ENCODE measurements at regions not wholly inside any gene's neighbourhood (a gene's known extent, or its start where the extent isn't known, plus 50 kb on each side); places are given as distances from the start of the nearest gene placed in this dataset.

DNA sequence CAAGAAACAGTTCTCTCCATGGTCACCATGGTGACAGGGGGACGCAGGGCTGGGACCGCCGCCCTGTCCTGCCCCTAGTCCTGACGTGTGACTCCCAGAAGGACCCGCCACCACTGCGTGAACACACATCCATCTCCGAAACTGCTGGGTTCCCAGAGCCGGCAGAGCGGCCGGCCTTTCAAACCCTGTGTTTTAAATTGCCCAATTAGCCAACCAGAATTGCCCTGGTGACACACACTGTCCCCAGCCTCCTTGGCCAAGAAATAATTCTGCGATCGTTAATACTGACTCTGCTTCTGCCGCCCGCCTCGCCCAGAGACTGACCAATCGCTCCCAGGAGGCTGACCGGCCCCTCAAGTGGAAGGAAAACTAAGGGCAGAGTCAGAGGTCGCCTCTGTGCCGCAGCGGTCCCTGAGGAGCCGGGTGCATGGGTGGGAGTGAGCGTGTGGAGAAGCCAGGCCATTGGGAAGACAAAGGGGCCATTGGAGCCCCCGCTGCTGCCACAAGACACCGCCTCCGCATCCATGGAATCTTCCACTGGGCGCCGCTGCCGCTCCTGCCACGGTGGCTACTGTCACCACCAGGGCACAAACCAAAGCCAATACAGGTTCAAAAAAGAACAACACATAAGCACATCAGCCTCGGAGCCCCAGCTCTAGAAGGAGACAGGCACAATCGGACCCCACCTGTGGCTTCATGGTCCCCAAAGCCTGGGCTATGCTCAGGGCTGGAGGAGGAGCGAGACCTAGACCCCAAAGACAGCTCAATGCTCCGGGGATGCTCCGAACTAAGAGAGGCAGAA is 273.2 kb downstream of the NPHP4 start:
- no peak for DNase-seq (ENCODE audit: low read depth)
- TF ChIP-seq, protein P1, sequence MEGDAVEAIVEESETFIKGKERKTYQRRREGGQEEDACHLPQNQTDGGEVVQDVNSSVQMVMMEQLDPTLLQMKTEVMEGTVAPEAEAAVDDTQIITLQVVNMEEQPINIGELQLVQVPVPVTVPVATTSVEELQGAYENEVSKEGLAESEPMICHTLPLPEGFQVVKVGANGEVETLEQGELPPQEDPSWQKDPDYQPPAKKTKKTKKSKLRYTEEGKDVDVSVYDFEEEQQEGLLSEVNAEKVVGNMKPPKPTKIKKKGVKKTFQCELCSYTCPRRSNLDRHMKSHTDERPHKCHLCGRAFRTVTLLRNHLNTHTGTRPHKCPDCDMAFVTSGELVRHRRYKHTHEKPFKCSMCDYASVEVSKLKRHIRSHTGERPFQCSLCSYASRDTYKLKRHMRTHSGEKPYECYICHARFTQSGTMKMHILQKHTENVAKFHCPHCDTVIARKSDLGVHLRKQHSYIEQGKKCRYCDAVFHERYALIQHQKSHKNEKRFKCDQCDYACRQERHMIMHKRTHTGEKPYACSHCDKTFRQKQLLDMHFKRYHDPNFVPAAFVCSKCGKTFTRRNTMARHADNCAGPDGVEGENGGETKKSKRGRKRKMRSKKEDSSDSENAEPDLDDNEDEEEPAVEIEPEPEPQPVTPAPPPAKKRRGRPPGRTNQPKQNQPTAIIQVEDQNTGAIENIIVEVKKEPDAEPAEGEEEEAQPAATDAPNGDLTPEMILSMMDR (IDR thresholded peaks at IDR 0.05; ENCODE audit: control insufficient read depth, insufficient read depth, low read depth, low read length, missing control alignments), result no peak
- no peak overlapping the region for H3K4me3 ChIP-seq (ENCODE audit: control insufficient read depth, low read depth, low read length)

DNA sequence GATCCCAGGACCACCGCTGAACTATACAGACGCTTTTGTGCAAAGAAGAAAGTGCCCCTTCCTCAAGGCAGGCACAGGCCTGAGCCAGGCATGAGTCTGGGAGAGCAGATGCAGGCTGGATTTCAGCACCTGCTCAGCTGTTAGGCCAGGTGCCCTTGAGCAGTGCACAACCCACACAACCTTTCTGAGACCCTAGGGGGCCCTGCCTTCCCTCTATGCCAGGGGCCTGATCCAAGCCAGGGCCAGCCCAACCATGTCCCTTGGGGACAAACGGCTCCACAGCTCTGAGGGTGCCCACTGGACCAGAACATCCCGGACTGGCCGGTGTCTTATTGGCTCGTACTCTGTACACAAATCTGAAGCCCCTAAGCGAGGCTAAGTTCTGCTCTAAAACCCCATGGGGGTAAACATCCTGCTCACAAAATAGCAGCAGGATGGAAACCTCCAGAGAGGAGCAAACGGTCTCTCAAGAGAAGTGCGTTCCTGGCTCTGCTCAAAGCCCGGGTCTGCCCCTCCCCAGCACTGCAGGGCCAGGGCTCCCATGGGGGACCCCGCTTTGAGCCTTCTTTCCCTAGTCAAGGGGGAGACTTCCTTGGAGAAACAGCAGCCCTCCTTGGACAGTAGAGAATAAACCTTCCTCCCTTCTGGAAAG is 275.1 kb downstream of the NPHP4 start:
- no peak for DNase-seq (ENCODE audit: low read depth)
- no peak overlapping the region for H3K4me3 ChIP-seq (ENCODE audit: control insufficient read depth, low read depth, low read length)
- TF ChIP-seq, protein P1 (IDR thresholded peaks at IDR 0.05; ENCODE audit: control insufficient read depth, insufficient read depth, low read depth, low read length, missing control alignments), result no peak

DNA sequence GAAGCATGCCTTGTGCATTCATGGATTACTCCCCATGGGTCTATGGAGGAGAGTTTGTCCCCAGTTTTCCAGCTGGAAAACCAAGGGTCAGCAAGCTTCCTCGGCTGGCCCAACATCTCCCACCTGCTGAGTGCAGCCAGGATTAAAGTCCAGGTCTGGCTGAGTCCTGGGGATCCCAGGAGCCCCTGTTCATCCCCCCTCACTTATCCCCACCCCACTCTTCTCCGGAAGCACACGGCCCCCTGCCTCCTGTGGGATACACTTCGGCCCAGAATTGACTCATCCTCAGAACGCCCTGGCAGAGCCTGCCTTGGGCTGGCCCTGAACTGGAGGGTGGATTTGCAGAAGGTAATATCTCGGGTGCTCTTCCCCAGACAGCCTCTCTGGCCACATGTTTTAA is 276.1 kb downstream of the NPHP4 start:
- TF ChIP-seq, protein P1 (IDR thresholded peaks at IDR 0.05; ENCODE audit: control insufficient read depth, insufficient read depth, low read depth, low read length, missing control alignments), result no peak

DNA sequence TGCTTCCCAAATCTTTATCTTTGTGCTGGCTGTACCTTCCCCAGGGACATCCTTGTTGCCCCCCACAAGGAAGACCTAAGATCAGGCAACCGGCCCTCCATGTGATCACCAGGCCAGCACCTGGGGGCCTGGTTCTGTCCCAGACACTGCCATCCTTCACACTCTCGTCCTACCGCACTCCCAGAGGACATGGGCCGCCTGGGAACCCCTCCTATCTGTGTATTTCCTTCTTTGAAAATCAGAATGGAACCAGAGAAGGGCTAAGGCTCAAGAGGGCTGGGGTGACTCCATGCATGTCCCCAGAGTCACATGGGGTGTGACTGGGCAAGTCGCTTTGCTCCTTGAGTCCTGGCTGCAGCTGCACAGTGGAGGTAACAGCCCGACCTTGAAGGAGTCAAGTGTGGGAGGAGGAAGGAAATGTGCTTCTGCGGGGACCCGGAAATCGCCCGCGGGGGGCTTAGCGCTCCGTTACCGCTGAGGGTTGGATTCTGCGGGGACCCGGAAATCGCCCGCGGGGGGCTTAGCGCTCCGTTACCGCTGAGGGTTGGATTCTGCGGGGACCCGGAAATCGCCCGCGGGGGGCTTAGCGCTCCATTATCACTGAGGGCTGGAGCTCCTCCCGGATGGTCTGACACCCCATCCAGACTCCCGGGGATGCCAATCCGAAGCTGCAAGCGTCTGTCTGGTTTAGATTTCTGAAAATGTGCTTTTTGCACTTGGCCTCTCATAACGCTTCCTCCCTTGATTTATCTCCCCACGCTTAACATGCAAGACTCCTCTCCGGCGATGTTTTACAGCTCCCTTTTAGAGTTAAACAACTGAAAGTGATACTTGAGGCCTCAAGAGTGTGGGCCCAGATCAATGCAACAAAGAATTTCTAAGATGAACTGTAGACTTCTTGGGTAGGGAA is 278.9 kb downstream of the NPHP4 start:
- H3K4me3 ChIP-seq (ENCODE audit: control insufficient read depth, low read depth, low read length), result no peak overlapping the region
- DNase-seq (ENCODE audit: low read depth), result no peak
- TF ChIP-seq, protein P1 (IDR thresholded peaks at IDR 0.05; ENCODE audit: control insufficient read depth, insufficient read depth, low read depth, low read length, missing control alignments), result no peak

More for the DNA sequence above, 276.1 kb downstream of the NPHP4 start:
- no peak overlapping the region for H3K4me3 ChIP-seq (ENCODE audit: control insufficient read depth, low read depth, low read length)
- DNase-seq (ENCODE audit: low read depth), result no peak

DNA sequence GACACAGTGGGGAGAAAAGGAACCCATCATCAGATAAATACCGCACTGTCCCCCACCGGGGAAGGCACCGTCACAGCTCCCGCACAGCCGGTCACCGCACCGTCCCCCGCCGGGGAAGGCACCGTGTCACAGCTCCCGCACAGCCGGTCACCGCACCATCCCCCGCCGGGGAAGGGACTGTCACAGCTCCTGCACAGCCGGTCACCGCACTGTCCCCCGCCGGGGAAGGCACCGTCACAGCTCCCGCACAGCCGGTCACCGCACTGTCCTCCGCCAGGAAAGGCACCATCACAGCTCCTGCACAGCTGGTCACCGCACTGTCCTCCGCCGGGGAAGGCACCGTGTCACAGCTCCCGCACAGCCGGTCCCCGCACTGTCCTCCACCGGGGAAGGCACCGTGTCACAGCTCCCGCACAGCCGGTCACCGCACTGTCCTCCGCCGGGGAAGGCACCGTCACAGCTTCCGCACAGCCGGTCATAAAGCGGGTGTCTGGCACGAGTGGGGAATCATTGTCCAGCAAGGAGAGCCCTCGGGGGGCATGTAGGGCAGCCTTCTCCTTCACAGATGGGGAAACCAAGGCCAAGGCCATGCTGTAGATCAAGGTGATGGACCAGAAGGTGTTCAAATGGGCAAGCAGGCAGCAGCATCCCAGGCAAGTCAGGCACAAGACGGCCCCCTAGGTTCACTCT is 280.1 kb downstream of the NPHP4 start:
- DNase-seq (ENCODE audit: low read depth), result no peak
- TF ChIP-seq, protein P1 (IDR thresholded peaks at IDR 0.05; ENCODE audit: control insufficient read depth, insufficient read depth, low read depth, low read length, missing control alignments), result no peak
- no peak overlapping the region for H3K4me3 ChIP-seq (ENCODE audit: control insufficient read depth, low read depth, low read length)

DNA sequence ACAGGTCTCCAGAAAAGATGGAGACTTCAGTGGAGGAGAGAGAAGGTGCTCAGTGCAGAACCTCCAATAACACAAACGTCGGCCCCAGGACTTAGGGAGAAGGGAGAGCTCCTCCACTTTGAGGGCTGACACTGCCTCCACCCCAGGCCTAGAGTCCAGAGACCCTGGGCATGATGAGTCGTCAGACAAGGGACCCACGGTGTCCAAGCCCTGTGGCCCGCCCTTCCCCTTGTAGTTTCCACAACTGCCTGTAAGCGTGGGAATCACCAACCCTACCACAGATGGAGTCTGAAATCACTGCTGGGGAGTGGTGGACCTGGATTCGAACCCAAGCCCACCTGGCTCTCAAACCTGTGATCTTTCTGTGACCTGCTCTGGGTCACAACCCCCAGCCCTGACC is 281.1 kb downstream of the NPHP4 start:
- TF ChIP-seq, protein P1 (IDR thresholded peaks at IDR 0.05; ENCODE audit: control insufficient read depth, insufficient read depth, low read depth, low read length, missing control alignments), result no peak
- DNase-seq (ENCODE audit: low read depth), result no peak
- no peak overlapping the region for H3K4me3 ChIP-seq (ENCODE audit: control insufficient read depth, low read depth, low read length)
